HG03045 (cell line): ENCODE measurements at regions not wholly inside any gene's neighbourhood (a gene's known extent, or its start where the extent isn't known, plus 50 kb on each side); places are given as distances from the start of the nearest gene placed in this dataset.

Experiments used
- ATAC-seq: cut with Tn5 transposase; IDR thresholded peaks from one replicate; pipeline ENCODE4 v1.9.1; 2021; ENCODE audit warnings: mild to moderate bottlenecking, moderate library complexity; ENCODE audit not compliant: unreplicated experiment

DNA sequence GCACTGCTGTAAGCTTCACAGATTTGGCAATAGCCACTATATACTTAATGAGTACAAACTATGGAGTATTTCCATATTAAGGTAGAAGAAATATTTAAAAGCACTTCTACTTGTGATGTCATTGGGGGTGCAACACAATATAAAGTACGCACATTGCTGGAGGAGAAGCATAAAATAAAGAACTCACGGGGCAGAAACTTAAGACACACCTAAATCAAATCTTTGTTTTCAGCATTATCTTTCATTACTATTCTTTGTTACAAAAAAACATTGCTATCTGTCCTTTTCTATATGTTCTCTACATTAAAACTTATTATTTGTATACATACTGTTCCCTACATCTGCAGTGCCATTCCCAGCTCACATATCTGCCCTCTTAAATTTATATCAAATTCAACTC, 93.3 kb upstream of the VPREB1 start:
- ATAC-seq, result no peak

DNA sequence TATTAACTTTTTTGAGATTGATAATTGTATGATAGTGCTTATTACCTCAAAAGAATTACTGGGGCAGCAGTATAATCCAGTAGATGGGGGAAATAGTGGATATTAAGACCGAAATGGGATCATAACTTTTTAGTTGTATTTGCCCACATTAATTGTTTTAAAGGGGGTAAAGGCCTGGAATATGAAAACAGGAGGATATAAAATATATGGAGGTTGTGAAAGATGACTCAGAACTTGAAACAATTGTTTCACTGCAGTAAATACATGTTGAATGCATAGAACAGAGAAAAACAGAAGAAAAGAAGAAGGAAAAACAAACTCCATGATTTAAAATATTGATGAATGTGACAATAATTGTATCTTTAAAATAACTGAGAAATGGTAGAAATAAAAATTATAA, 94.1 kb upstream of the VPREB1 start:
- no peak for ATAC-seq

DNA sequence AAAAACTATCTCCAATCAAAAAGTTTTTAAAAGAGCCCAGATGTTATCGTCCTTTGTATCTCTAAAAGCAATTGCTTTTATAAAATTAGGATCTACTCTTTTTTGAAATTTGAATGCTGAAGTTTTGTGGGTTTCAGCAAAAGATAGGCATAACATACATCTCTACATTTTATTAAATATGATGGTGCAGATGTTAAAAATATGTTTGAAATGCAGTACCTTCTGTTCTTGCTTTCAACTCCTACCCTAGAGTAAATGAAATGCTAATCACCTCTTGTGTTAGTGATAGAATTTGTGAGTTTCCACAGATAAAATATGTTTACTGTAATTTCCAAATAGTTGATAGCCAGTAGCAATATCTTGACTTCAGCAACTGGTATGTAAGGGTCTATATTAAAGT, 95.7 kb upstream of the VPREB1 start:
- ATAC-seq, result no peak

DNA sequence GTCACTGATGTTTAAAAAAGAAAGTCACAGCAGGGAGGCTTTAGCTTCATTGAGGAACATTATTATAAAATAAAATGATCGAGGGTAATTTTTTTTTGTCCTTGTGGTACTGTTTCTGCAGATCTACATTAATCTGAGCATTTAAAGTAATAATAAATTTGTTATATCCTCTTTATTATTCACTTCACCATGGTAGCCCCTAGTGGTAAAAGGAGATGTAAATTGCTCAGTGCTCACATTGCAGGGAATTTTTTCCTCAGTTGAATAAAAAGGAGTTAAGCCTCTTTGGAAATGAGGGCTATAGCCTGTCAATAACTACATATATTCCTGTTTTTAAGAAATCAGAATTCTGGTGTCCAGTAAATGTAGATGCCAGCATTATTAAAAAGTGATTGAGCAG, 99.7 kb upstream of the VPREB1 start:
- no peak for ATAC-seq

DNA sequence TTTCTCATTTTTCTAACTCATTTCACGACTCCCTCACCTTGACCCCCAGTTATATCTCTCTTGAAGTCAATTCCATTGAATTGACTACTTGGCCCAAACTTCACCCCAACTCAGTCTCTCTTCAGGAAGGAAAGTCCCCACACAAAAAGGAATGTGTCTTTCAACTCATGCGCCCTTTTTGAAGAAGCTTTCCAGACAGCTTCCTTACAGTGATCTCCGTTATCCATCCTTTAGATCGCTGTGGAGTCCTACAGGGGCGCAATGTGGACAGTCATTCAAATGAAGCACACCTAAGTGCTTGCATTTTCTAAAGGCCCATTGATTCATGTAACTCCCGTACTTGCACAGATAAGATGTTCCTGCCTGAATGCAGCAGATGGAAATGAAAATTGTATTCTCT, 101.1 kb upstream of the VPREB1 start:
- ATAC-seq, result no peak

DNA sequence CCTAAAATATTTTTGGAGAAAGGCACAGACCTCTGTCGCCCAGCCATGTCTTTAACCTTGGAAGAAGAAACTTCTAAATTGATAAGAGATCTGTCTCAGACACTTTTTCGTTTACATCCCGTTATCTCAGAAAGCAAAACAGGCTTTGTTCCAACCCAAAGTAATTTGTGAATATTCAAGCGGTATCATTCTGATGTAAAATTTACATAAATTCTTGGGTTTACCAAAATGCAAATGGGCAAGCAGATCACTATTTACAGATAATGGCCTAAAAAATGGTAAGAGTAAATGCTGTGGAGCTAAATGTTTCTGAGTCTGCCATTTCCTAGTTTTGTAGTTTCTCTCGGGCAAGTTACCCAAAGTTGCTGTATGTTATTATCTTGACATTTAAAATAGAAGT, 101.9 kb upstream of the VPREB1 start:
- ATAC-seq, result no peak

DNA sequence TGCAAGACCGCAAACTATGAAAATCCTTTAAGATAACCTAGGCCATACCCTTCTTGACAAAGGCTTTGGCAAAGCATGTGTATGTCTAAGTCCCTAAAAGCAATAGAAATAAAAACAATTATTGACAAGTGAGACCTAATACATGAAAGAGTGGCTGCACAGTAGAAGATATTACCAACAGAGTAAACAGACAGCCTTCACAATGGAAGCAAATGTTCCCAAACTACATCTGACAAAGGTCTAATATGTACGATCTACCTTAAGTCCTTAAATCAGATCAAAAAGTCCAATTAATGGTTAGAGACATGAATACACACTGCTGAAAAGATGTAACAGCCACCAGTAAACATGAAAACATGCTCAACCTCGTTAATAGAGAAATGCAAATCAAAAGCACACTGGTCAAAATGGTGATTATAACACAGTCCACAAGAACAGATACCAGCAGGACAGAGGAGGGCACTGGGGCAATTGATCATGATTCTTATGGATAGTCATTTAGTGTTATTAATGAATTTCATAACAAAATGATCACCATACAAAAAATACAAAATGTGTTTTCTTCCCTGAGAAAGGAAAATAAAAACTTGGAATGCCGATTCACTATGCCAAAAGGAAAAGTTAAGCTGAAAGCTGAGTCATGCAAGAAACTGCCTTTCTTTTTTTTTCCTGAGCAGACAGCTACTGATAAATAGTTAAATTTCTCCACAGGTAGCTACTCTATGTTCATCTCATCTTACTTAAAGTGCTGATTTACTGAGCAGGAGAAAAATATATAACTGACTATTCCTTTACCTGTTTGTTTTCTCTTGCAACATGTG, 102.6 kb upstream of the VPREB1 start:
- no peak for ATAC-seq

DNA sequence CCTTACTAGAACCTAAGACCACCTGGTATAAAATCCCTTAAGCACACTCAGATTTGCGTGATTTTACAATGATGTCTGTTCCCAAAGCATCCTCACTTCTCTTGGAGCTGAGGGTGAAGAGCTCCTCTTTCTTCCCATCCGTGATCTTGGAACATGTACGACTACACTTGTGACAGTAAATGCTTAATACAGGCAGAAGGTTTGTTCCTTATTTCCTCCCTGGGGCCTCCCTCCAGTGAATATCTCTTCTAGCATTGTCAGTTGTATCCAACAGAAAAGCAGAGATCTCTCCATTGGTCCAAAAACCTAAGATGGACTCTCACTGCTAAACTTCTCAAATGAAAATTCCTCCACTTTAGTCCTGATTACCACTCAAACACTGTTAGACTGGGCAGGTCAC, 103.6 kb upstream of the VPREB1 start:
- ATAC-seq, result no peak

DNA sequence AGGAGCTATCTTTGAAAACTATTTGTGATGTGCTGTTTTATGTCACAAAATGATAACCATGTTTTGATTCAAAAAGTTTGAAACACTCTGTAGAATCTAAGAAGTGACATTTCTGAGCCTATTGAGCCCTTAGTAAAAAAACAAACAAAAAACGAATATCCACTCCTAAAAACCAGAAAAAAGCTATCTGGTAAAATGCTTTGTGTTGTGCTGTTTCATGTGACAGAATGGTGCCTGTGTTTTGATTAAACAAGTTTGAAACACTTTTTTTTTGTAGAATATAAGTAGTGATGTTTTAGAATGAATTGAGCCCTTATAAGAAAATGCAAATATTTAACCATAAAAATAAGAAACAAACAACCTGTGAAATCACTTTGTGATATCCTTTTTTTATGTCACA, 105.2 kb upstream of the VPREB1 start:
- no peak for ATAC-seq

DNA sequence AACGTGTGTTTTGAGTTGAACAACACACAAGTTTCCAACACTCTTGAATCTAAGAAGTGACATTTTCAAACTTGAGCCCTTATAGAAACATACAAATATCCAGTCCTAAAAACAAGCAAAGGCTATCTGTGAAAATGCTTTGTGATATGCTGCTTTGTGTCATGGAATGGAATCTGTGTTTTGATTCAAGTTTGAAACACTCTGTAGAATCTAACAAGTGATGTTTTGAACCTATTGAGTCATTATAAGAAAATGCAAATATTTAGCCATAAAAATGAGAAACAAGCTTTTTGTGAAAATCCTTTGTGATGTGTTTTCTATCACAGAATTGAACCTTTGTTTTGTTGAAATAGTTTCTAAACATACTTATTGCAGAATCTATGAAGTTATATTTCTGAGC, 105.7 kb upstream of the VPREB1 start:
- ATAC-seq, result no peak

DNA sequence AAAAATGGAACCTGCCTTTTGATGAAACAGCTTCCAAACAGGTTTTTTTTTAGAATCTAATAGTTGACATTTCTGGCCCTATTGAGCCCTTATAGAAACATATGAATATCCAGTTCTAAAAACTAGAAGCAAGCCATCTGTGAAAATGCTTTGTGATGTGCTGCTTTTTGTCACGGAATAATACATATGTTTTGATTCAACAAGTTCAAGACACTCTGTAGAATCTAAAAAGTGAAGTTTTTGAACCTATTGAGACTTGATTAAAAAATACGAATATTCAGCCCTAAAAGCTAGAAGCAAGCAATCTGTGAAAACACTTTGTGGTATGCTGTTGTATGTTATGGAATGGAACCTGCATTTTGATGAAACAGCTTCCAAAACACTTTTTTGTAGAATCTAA, 106.7 kb upstream of the VPREB1 start:
- ATAC-seq, result no peak

DNA sequence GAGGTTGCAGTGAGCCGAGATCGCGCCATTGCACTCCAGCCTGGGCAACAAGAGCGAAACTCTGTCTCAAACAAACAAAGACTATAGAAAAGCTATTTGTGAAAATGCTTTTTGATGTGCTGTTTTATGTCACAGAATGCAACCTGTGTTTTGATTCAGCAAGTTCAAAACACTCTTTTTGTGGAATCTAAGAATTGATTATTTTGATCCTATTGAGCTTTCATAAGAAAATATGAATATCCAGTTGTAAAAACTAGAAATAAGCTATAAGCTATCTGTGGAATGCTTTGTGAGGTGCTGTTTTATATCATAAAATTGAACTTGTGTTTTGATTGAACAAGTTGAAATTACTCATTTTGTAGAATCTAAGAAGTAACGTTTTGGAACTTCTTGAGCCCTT, 110.7 kb upstream of the VPREB1 start:
- ATAC-seq, result no peak

DNA sequence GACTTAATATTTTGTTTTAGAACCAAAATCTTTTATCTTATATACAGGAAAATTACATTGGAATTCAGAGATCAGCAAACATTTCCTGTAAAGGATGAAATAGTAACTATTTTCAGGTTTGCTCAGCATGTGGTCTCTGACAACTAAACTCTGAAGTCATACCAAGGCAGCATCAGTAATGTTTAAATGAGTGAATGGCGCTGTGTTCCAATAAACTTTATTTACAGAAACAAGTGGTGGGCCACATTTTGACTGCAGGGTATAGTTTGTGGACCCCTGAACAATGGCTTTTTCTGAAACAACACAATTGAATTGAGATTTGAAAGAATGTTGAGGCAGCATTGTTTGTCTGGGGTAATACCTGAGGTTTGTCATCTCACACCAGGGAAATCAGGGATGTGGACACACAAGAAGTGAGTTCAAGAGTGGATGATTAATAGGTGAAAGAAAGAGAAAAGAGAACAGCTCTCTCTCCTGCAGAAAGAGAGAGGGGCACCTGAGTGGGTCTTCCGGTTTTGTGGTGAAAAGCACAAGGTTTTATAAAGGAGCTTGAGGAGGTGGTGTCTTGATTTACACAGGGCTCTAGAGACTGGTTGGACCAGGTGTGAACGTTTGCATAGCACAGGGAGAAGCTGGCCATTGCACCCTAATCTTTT, 113.5 kb upstream of the VPREB1 start:
- ATAC-seq, result no peak

DNA sequence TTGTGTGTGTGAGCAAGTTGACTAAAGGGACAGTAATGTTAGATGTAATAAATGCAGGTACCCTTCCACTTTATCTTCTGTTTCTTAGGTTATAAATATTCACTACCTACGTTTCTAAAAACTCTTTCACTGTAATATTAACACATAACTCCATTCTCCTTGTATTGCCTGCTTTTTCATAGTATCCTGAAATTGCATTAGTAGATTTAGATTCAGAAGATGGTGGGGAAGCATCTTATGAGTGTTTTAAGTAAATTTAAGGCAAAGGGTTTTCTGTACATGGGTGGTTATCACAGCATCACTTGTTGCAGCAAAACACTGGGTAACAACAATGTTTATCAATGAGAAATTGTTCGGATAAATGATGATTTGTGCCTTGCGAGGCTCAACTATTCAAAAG, 115.2 kb upstream of the VPREB1 start:
- ATAC-seq, result no peak

DNA sequence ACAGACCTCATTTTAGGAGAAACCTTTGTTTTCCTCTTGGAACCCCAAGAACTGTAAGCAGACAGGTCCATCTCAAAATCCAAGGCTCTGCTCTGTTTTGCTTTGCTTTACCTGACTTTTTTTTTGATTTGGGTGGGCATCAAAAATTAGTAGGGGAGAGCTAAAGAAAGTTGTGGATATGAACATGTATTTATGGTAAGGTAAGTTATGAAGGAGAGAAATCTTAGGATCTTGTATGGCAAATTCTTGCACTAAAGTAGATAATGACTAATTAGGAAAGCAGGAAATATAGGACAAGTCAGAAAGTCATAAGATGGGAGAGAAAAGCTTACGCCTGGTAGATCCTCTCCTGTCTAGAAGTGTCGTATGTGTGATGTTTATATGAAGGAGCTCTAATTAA, 116.1 kb upstream of the VPREB1 start:
- ATAC-seq, result no peak

DNA sequence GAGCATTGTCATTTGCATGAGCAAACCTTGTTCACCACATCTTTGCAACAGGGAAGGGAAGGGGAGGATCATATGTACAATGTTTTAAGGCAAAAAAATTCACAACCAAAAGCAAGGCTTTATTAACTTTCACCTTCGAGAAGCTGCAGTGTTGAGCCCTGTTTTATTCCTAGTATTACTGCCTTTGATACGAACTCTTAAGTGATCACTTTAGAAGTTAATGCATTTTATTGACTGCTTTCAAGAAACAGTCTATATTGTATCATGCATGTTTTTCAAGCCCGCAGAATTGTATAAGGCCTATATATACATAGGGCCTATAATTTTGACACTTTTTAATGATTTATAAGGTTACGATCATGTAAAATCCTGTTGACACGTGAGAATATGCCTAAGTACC, 117.5 kb upstream of the VPREB1 start:
- ATAC-seq, result no peak

DNA sequence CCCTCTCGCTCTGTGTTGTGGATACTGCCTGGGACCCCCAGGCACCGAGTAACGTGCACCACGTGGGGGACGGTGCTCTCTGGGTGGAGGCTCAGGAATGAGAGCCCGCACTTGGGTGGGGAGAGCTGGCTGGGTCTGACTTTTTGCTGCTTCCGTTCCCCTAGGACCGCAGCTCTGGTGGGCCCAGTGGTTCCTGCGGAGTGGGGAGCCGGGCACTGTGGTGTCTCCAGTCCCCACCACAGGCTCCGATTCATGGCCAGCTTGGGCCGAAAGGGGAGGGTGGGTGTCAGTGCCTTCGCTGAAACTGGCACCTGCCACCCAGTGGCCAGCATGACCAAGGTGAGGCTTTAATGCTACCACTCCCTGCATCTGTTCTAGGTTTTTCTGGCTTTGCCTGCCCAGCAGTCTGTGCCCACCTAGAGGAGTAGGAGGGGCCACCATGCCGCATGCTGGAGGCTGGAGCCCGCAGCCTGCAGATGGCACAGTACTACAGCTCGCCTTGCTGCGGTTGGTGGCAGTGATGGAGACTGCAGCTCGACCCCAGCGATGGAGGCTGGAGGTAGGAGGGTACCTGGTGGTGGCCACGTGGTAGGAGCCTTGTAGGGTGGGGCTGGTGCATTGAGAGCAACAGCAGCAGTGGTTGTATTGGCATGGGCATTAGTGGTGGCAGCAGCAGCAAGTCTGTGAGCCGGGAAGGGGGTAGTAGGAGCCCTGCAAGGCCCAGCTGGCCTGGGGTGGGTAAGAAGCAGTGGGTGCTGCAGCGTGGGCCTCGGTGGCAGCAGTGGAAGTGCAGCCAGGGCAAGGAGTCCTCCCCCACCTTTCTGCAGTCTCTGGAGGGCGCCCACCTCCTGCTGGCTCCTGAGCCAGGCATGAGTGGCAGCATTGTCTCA, 118.8 kb upstream of the VPREB1 start:
- no peak for ATAC-seq

DNA sequence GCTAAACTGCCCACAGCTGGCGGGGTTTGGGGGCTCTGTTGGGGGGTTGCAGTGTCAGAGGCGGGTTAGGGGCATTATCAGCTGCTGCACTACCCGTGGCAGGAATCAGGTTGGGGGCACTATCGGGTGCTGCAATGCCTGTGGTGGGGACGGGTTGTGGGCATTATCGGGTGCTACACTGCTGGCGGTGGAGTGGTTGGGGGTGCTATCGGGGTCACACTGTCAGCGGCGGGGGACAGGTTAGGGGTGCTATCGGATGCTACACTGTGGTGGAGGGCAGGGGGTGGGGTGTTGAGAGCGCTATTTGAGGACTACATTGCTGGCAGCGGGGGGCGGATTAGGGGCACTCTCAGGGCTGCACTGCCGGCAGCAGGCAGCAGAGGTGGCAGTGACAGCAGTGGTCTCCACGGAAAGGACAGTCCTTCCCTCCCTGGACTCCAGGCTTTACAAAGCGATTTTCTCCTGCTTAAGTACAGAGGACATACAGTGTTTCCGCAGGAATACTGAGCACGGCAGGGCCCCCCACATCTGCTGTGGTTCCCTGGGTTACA, 119.5 kb upstream of the VPREB1 start:
- no peak for ATAC-seq

DNA sequence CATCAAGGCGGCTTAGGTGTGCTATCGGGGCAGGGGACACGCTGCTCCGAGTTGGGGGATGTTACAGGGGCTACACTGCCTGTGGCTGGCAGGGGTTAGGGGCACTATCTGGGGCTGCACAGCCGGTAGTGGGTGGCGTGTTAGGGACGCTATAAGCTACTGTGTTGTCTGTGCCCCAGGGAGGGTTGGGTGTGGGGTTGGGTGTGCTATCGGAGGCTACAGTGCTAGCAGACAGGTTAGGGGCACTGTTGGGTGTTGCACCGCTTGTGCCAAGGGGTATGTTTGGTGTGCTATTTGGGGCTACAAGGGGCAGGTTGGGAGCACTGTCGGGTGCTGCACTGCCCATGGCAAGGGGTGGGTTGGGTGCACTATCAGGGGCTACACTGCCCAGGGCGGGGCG, 120.2 kb upstream of the VPREB1 start:
- no peak for ATAC-seq

DNA sequence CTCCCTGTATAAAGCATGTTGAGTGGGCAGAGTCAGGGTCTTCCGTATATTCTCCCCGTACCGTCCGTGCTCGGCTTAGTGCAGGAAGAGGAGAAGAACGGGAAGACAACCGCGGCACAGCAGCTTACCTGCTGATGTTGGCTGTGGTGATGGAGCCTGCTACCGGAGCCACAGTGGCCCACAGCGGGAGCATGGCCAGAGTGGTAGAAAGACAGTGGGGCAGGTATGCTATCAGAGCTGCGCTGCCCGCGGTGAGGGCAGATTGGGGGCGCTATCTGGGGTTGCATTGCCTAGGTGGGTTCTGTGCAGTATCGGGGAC, 120.7 kb upstream of the VPREB1 start:
- ATAC-seq, result no peak

DNA sequence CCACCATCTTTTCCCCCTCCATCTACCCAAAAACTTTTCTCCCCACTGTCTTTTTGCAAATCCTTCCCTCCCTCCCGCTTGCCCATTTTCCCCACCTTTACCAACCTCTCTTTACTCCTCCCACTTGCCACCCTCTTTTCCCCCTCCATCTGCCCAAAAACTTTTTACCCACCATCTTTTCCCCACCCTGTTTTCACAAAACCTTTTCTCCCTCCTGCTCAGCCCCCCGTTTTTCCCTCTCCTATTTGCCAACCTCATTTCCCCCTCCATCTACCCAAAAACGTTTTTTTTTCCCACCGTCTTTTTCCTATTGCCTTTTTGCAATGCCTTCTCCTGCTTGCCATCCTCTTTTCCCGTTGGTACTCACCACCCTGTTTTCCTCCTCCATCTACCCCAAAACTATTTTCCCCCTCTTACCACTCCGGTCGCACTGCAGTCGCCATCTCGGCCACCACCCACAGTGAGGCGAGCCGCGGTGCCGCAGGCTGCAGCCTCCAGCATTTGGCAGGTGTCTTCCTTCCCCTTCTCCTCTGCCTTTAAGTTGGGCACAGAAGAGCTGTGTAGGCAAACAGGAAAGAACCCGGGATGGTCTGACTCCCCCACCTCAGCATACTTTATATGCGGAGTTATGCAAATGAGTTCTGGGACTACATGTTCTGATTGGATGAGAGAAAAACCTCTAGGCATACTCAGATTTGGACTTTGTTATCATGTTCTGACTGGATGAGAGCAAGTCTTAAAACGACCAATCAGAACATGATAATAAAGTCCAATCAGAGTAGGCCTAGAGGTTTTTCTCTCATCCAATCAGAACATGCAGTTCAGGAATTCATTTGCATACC, 121.2 kb upstream of the VPREB1 start:
- ATAC-seq, result no peak
